ENCODE measurements at regions not wholly inside any gene's neighbourhood (a gene's known extent, or its start where the extent isn't known, plus 50 kb on each side); places are given as distances from the start of the nearest gene placed in this dataset.

DNA sequence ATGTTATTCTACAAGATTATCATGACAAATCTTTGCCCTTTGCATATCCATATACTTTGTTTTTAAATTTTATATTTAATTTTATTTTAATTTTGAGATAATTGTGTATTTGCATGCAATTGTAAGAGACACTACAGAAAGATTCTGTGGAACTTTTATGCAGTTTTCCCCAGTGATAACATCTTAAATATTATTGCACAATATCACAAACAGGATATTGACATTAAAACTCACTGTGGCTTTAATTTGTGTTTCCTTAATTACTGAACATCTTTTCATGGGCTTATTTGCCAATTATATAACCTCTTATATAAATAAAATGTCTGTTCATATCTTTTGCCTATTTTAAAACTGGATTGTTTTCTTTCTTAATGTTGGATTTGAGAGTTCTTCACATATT lies 95.6 kb downstream of the ASCL1 start:
- intact Hi-C loops (cut with micrococcal nuclease): no loop called here
- H3K9me2 ChIP-seq (ENCODE audit: insufficient read depth): no peaks in the 10 kb centered on the region
- no peak overlapping the region for H3K9ac ChIP-seq (ENCODE audit: low read length)
- ChIA-PET RAD21 (ENCODE audit: low non-redundant PET in 1 of 2, low total read pairs in 2 of 2, uncharacterized antibody in 2 of 2, unreplicated experiment in 2 of 2) (no interaction called here), POLR2A (no interaction called here), CTCF (no interaction called here)
- no peak overlapping the region for H3K4me2 ChIP-seq (ENCODE audit: low read length)
- no peak for TF ChIP-seq ATF3 (IDR thresholded peaks at IDR 0.05)
- no peaks in the 10 kb centered on the region for H3K4me1 ChIP-seq (ENCODE audit: control insufficient read depth in 1 of 2, insufficient read depth in 2 of 2, low read length in 2 of 2)
- H3K79me2 ChIP-seq (ENCODE audit: insufficient read depth, low read length): no peaks in the 10 kb centered on the region
- H2AFZ ChIP-seq (ENCODE audit: low read depth, low read length, poor library complexity, severe bottlenecking): no peak overlapping the region
- no peaks in the 10 kb centered on the region; the same call in 1 of the 2 replicates for H3K27me3 ChIP-seq (ENCODE audit: insufficient read depth, low read length)
- no peaks in the 10 kb centered on the region for H3K36me3 ChIP-seq (ENCODE audit: control insufficient read depth in 1 of 2, insufficient read depth in 2 of 2, low read length in 2 of 2)
- no peaks in the 10 kb centered on the region for H4K20me1 ChIP-seq (ENCODE audit: insufficient read depth)
- no peak overlapping the region for H3K4me3 ChIP-seq (replicated peaks in 1 of 2; ENCODE audit: low read depth in 1 of 2, low read length in 2 of 2)
- no peak for DNase-seq (ENCODE audit: low read depth, low spot score)
- H3K27ac ChIP-seq (ENCODE audit: low read depth, low read length): no peak overlapping the region
- no TSS peak for BruUV-seq (replicated peaks)
- no peak for ATAC-seq
- no peaks in the 10 kb centered on the region for H3K9me3 ChIP-seq (ENCODE audit: control insufficient read depth in 1 of 2, insufficient read depth in 1 of 2, low read depth in 1 of 2, low read length in 2 of 2)

DNA sequence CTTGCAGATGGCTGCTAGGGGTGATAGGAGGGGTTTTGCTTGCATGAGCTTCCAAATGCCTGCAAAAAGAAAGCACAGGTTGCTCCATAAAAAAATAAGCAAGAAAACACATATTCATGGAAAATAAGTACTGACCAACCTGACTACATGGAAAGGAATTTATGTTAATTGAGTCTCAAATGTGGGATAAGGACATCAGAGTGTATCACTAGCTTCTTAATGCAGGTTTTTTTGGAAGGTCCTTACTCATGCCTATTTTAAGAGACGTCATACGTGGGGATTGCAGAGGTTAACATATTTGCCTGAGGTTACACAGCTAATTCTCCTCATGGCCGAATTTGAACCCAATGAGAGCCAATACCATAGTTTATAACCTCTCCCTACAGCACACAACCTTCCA lies 116.2 kb downstream of the ASCL1 start:
- no peaks in the 10 kb centered on the region; the same call in 1 of the 2 replicates for H3K27me3 ChIP-seq (ENCODE audit: insufficient read depth, low read length)
- H3K36me3 ChIP-seq (ENCODE audit: control insufficient read depth in 1 of 2, insufficient read depth in 2 of 2, low read length in 2 of 2): no peaks in the 10 kb centered on the region
- H3K79me2 ChIP-seq (ENCODE audit: insufficient read depth, low read length): no peaks in the 10 kb centered on the region
- no peak overlapping the region for H3K9ac ChIP-seq (ENCODE audit: low read length)
- no peak for DNase-seq (ENCODE audit: low read depth, low spot score)
- no peaks in the 10 kb centered on the region for H3K4me1 ChIP-seq (ENCODE audit: control insufficient read depth in 1 of 2, insufficient read depth in 2 of 2, low read length in 2 of 2)
- POLR2A ChIA-PET: no interaction called here
- H4K20me1 ChIP-seq (ENCODE audit: insufficient read depth): no peaks in the 10 kb centered on the region
- BruUV-seq (replicated peaks): no TSS peak
- no peak overlapping the region for H3K4me2 ChIP-seq (ENCODE audit: low read length)
- intact Hi-C loops (cut with micrococcal nuclease): no loop called here
- H3K9me2 ChIP-seq (ENCODE audit: insufficient read depth): no peaks in the 10 kb centered on the region
- no peak overlapping the region for H3K27ac ChIP-seq (ENCODE audit: low read depth, low read length)
- ATAC-seq: no peak
- H3K9me3 ChIP-seq (ENCODE audit: control insufficient read depth in 1 of 2, insufficient read depth in 1 of 2, low read depth in 1 of 2, low read length in 2 of 2): no peaks in the 10 kb centered on the region
- RAD21 ChIA-PET (ENCODE audit: low non-redundant PET in 1 of 2, low total read pairs in 2 of 2, uncharacterized antibody in 2 of 2, unreplicated experiment in 2 of 2): no interaction called here
- H3K4me3 ChIP-seq (replicated peaks in 1 of 2; ENCODE audit: low read depth in 1 of 2, low read length in 2 of 2): no peak overlapping the region
- CTCF ChIA-PET: no interaction called here
- no peak overlapping the region for H2AFZ ChIP-seq (ENCODE audit: low read depth, low read length, poor library complexity, severe bottlenecking)
- TF ChIP-seq ZBTB33 (IDR thresholded peaks at IDR 0.05; ENCODE audit: extremely low read depth, insufficient replicate concordance, low read length) (no peak), EGR1 (IDR thresholded peaks at IDR 0.05; ENCODE audit: low read depth) (no peak), SP1 (IDR thresholded peaks at IDR 0.05; ENCODE audit: low read depth) (no peak), EZH2 (IDR thresholded peaks at IDR 0.05) (no peak), RAD21 (IDR thresholded peaks at IDR 0.05; ENCODE audit: low read depth) (no peak), SIN3A (IDR thresholded peaks at IDR 0.05; ENCODE audit: low read depth) (no peak), SRF (IDR thresholded peaks at IDR 0.05; ENCODE audit: low read depth) (no peak), ATF3 (IDR thresholded peaks at IDR 0.05) (no peak), FOSL1 (IDR thresholded peaks at IDR 0.05; ENCODE audit: low read depth) (no peak), EZH2phosphoT487 (IDR thresholded peaks at IDR 0.05; ENCODE audit: borderline replicate concordance) (no peak), ZFX (IDR thresholded peaks at IDR 0.05) (no peak), JUND (IDR thresholded peaks at IDR 0.05) (no peak), ZNF274 (IDR thresholded peaks at IDR 0.05; ENCODE audit: low read depth, low read length) (no peak), CEBPB (IDR thresholded peaks at IDR 0.05; ENCODE audit: low read depth) (no peak), YY1 (IDR thresholded peaks at IDR 0.05; ENCODE audit: extremely low read depth, insufficient replicate concordance, low read depth, low read length) (no peak)
- TF ChIP-seq, protein P1, sequence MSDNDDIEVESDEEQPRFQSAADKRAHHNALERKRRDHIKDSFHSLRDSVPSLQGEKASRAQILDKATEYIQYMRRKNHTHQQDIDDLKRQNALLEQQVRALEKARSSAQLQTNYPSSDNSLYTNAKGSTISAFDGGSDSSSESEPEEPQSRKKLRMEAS (IDR thresholded peaks at IDR 0.05): no peak
- TF ChIP-seq, protein P2, sequence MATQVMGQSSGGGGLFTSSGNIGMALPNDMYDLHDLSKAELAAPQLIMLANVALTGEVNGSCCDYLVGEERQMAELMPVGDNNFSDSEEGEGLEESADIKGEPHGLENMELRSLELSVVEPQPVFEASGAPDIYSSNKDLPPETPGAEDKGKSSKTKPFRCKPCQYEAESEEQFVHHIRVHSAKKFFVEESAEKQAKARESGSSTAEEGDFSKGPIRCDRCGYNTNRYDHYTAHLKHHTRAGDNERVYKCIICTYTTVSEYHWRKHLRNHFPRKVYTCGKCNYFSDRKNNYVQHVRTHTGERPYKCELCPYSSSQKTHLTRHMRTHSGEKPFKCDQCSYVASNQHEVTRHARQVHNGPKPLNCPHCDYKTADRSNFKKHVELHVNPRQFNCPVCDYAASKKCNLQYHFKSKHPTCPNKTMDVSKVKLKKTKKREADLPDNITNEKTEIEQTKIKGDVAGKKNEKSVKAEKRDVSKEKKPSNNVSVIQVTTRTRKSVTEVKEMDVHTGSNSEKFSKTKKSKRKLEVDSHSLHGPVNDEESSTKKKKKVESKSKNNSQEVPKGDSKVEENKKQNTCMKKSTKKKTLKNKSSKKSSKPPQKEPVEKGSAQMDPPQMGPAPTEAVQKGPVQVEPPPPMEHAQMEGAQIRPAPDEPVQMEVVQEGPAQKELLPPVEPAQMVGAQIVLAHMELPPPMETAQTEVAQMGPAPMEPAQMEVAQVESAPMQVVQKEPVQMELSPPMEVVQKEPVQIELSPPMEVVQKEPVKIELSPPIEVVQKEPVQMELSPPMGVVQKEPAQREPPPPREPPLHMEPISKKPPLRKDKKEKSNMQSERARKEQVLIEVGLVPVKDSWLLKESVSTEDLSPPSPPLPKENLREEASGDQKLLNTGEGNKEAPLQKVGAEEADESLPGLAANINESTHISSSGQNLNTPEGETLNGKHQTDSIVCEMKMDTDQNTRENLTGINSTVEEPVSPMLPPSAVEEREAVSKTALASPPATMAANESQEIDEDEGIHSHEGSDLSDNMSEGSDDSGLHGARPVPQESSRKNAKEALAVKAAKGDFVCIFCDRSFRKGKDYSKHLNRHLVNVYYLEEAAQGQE (IDR thresholded peaks at IDR 0.05; ENCODE audit: low read depth): no peak

Data from HCT116 (cell line).